Suprapubic skin (tissue), 3 donors: ENCODE measurements at regions not wholly inside any gene's neighbourhood (a gene's known extent, or its start where the extent isn't known, plus 50 kb on each side); places are given as distances from the start of the nearest gene placed in this dataset.

Experiments used
- CTCF ChIP-seq, 2 donors: fragments of 200-600 bp in 1 of 2; fragments of 450-650 bp in 1 of 2; sonication (generic) in 1 of 2; IDR thresholded peaks; one replicate each; pipeline ENCODE4 v1.5.1; 2016 to 2019; ENCODE audit warnings: antibody characterized with exemption in 2 of 2, mild to moderate bottlenecking in 1 of 2, moderate library complexity in 1 of 2
- EP300 ChIP-seq: sonication (generic); formaldehyde crosslinking; IDR thresholded peaks from one replicate; pipeline ENCODE4 v1.6.1; 2017; ENCODE audit warnings: antibody characterized with exemption

DNA sequence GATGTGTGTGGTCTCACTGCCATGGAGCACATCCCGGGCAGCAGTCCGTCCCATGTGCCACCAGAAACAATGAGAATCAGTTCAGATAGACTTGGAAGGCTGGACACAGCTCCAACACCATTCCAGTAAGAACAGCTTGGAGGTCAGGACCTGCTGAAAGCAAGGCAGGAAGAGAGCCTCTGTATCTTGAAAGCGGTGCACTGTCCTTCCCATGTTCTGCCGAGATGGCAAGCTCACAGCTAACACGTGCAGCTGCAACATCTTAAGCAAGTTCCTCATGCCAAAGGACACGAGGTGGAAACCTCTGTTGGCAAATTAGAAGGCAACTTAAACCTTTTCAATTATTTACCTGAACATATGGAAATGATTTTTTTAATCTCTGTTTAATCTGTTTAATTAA is 175.4 kb downstream of the DLEU7 start:
- TF ChIP-seq CTCF (IDR thresholded peaks at IDR 0.05) (no peak), EP300 (no peak)
